Adipose tissue (tissue), 3 donors: ENCODE measurements at regions not wholly inside any gene's neighbourhood (a gene's known extent, or its start where the extent isn't known, plus 50 kb on each side); places are given as distances from the start of the nearest gene placed in this dataset.

Source experiments
- H3K27ac ChIP-seq: one replicate; pipeline ENCODE4 v1.5.1; 2013; ENCODE audit warnings: low read depth, low read length
- WGBS, 3 donors: extraction: QIAGEN DNeasy Blood & Tissue Kit; methylation state at CpG; one replicate each; pipeline ENCODE4 v1.1.7; 2013; 5-methylcytosine and 5-hydroxymethylcytosine counted together
- donor health status: healthy with polysubstance abuse.
- donor health status: Bipolar disorder and iron deficiency.
- donor health status: healthy.

GRCh38 chr20:17844549-17845298 is 123.9 kb downstream of the SNX5 start:
- 78 to 80% (median 79%) methylated on average over 7 of the region's 7 CpGs for WGBS, 3 donors

GRCh38 chr20:17844133-17844429 is 124.5 kb downstream of the SNX5 start:
- 100% methylated on average over 1 of the region's 1 CpG for WGBS, 3 donors

More at GRCh38 chr20:17844549-17845298, 123.9 kb downstream of the SNX5 start:
- H3K27ac ChIP-seq: no peak overlapping the region

GRCh38 chr20:17843246-17844132 is 125.1 kb downstream of the SNX5 start:
- 60 to 79% (median 61%) methylated on average over 14 of the region's 14 CpGs for WGBS, 3 donors

More at GRCh38 chr20:17844133-17844429, 124.5 kb downstream of the SNX5 start:
- H3K27ac ChIP-seq: no peak overlapping the region

GRCh38 chr20:17841751-17842215 is 126.8 kb downstream of the SNX5 start:
- no peak overlapping the region for H3K27ac ChIP-seq
- 54 to 67% (median 58%) methylated on average over 13 of the region's 13 CpGs for WGBS, 3 donors

More at GRCh38 chr20:17843246-17844132, 125.1 kb downstream of the SNX5 start:
- H3K27ac ChIP-seq: no peak overlapping the region

- H3K27ac ChIP-seq: no peak overlapping the region
- 85 to 98% (median 97%) methylated on average over 5 of the region's 5 CpGs for WGBS, 3 donors
Measured at GRCh38 chr20:17840423-17840822, 128.2 kb downstream of the SNX5 start.

GRCh38 chr20:17838921-17839320 is 129.7 kb downstream of the SNX5 start:
- 91 to 97% (median 94%) methylated on average over 4 of the region's 4 CpGs for WGBS, 3 donors

GRCh38 chr20:17837179-17837578 is 131.4 kb downstream of the SNX5 start:
- 74 to 87% (median 82%) methylated on average over 3 of the region's 3 CpGs for WGBS, 3 donors
- peak overlapping the region; percentile 74 for H3K27ac ChIP-seq

More at GRCh38 chr20:17838921-17839320, 129.7 kb downstream of the SNX5 start:
- H3K27ac ChIP-seq: no peak overlapping the region

GRCh38 chr20:17836303-17836861 is 132.2 kb downstream of the SNX5 start:
- H3K27ac ChIP-seq: peak overlapping the region; percentile 74
- 44 to 68% (median 46%) methylated on average over 12 of the region's 12 CpGs for WGBS, 3 donors

- 59 to 78% (median 69%) methylated on average over 9 of the region's 9 CpGs for WGBS, 3 donors
- H3K27ac ChIP-seq: peak overlapping the region; percentile 58
Measured at GRCh38 chr20:17835934-17836300, 132.7 kb downstream of the SNX5 start.

GRCh38 chr20:17835240-17835933 is 133.2 kb downstream of the SNX5 start:
- 57 to 78% (median 69%) methylated on average over 15 of the region's 15 CpGs for WGBS, 3 donors
- H3K27ac ChIP-seq: peak overlapping the region; percentile 58

GRCh38 chr20:17834804-17835203 is 133.8 kb downstream of the SNX5 start:
- WGBS, 3 donors: 53 to 81% (median 79%) methylated on average over 2 of the region's 2 CpGs
- H3K27ac ChIP-seq: no peak overlapping the region

- WGBS, 3 donors: 84 to 91% (median 87%) methylated on average over 9 of the region's 9 CpGs
- H3K27ac ChIP-seq: no peak overlapping the region
Measured at GRCh38 chr20:17833036-17833674, 133.4 kb downstream of the BANF2 start.

GRCh38 chr20:17832236-17832915 is 132.6 kb downstream of the BANF2 start:
- no peak overlapping the region for H3K27ac ChIP-seq
- WGBS, 3 donors: 85 to 92% (median 90%) methylated on average over 9 of the region's 9 CpGs

- 89 to 96% (median 93%) methylated on average over 6 of the region's 6 CpGs for WGBS, 3 donors
- no peak overlapping the region for H3K27ac ChIP-seq
Measured at GRCh38 chr20:17828598-17829144, 128.9 kb downstream of the BANF2 start.

GRCh38 chr20:17827759-17828559 is 128.2 kb downstream of the BANF2 start:
- 88 to 92% (median 88%) methylated on average over 13 of the region's 13 CpGs for WGBS, 3 donors
- H3K27ac ChIP-seq: no peak overlapping the region

GRCh38 chr20:17827079-17827478 is 127.3 kb downstream of the BANF2 start:
- WGBS, 3 donors: 90 to 96% (median 91%) methylated on average over 4 of the region's 4 CpGs

More at GRCh38 chr20:17827079-17827478, 127.3 kb downstream of the BANF2 start:
- H3K27ac ChIP-seq: no peak overlapping the region
